SW480 (cell line): ENCODE measurements at regions not wholly inside any gene's neighbourhood (a gene's known extent, or its start where the extent isn't known, plus 50 kb on each side); places are given as distances from the start of the nearest gene placed in this dataset.
"Not testable (repeated sequence)": the region's sequence is repeated elsewhere in the genome, so short reads cannot be mapped to it uniquely, and the experiment has no call there.

Experiments used
- DNase-seq: peaks from one replicate; pipeline ENCODE4 v3.0.0-alpha.2; 2016; ENCODE audit warnings: low spot score

GRCh38 chr11:129503646-129504045, 128.0 kb downstream of the BARX2 start:
- no peak for DNase-seq

- no peak for DNase-seq
These were observed 129.6 kb downstream of the BARX2 start for GRCh38 chr11:129505266-129505665.

- DNase-seq, result no peak
These were observed 132.5 kb downstream of the BARX2 start for GRCh38 chr11:129508163-129508562.

GRCh38 chr11:129528296-129528695, 152.6 kb downstream of the BARX2 start:
- DNase-seq, result peak; percentile 26

- DNase-seq, result peak; percentile 27
These were observed 154.7 kb downstream of the BARX2 start for GRCh38 chr11:129530154-129530895.

GRCh38 chr11:129533395-129533794, 157.7 kb downstream of the BARX2 start:
- no peak for DNase-seq

GRCh38 chr11:129536338-129536737, 160.7 kb downstream of the BARX2 start:
- no peak for DNase-seq

- no peak for DNase-seq
These were observed 162.7 kb downstream of the BARX2 start for GRCh38 chr11:129538323-129538722.

- DNase-seq, result no peak
These were observed 168.1 kb downstream of the BARX2 start for GRCh38 chr11:129543515-129544290.

- no peak for DNase-seq
These were observed 169.0 kb downstream of the BARX2 start for GRCh38 chr11:129544691-129545090.

GRCh38 chr11:129546266-129546665, 170.6 kb downstream of the BARX2 start:
- DNase-seq, result no peak

GRCh38 chr11:129557421-129557820, 181.8 kb downstream of the BARX2 start:
- DNase-seq, result no peak

- no peak for DNase-seq
These were observed 193.4 kb downstream of the BARX2 start for GRCh38 chr11:129569007-129569406.

GRCh38 chr11:129572667-129573066, 197.0 kb downstream of the BARX2 start:
- DNase-seq, result not testable (repeated sequence)

- DNase-seq, result no peak
These were observed 197.5 kb downstream of the BARX2 start for GRCh38 chr11:129573161-129573560.

GRCh38 chr11:129574431-129574830, 198.8 kb downstream of the BARX2 start:
- no peak for DNase-seq

- DNase-seq, result no peak
These were observed 201.0 kb downstream of the BARX2 start for GRCh38 chr11:129576652-129577051.

GRCh38 chr11:129578006-129578405, 202.4 kb downstream of the BARX2 start:
- DNase-seq, result no peak

- no peak for DNase-seq
These were observed 204.6 kb downstream of the BARX2 start for GRCh38 chr11:129580278-129580677.

- no peak for DNase-seq
These were observed 208.7 kb downstream of the BARX2 start for GRCh38 chr11:129584316-129584715.

GRCh38 chr11:129589190-129589860, 213.7 kb downstream of the BARX2 start:
- no peak for DNase-seq

GRCh38 chr11:129590030-129590752, 214.5 kb downstream of the BARX2 start:
- no peak for DNase-seq
